H1 (cell line): ENCODE measurements at regions not wholly inside any gene's neighbourhood (a gene's known extent, or its start where the extent isn't known, plus 50 kb on each side); places are given as distances from the start of the nearest gene placed in this dataset.

ENCODE experiments used
- ATF3 ChIP-seq: IDR thresholded peaks from 2 replicates; pipeline ENCODE4 v1.6.1; 2011; ENCODE audit warnings: low read depth, mild to moderate bottlenecking, low read length; ENCODE audit not compliant: insufficient read depth
- CHD7 ChIP-seq: fragments of 300-600 bp; sonication (generic); IDR thresholded peaks from 2 replicates; pipeline ENCODE4 v1.7.1; 2012; ENCODE audit warnings: low read length, moderate library complexity, mild to moderate bottlenecking, inconsistent platforms; ENCODE audit not compliant: insufficient replicate concordance
- GABPA ChIP-seq: IDR thresholded peaks from 2 replicates; pipeline ENCODE4 v1.6.1; 2011; ENCODE audit warnings: mild to moderate bottlenecking, low read length, moderate library complexity, borderline replicate concordance; ENCODE audit not compliant: insufficient read depth
- MAFK ChIP-seq: IDR thresholded peaks from 2 replicates; pipeline ENCODE4 v1.6.1; 2012; ENCODE audit warnings: low read depth, mild to moderate bottlenecking, improper control_type of control experiment, low read length
- SIRT6 ChIP-seq: IDR thresholded peaks from one replicate; pipeline ENCODE4 v1.7.1; 2012; ENCODE audit warnings: low read length, inconsistent platforms
- SP4 ChIP-seq: IDR thresholded peaks from 2 replicates; pipeline ENCODE4 v1.6.1; 2012; ENCODE audit warnings: low read length, inconsistent platforms
- TAF1 ChIP-seq: IDR thresholded peaks from 2 replicates; pipeline ENCODE4 v1.6.1; 2011; ENCODE audit warnings: mild to moderate bottlenecking, low read depth, low read length
- USF2 ChIP-seq: IDR thresholded peaks from 2 replicates; pipeline ENCODE4 v1.6.1; 2011; ENCODE audit warnings: low read length, improper control_type of control experiment

GRCh38 chr21:15667010-15667409 is 62.8 kb upstream of the USP25 start (continued):
- TF ChIP-seq CHD7 = no peak
- no peak for TF ChIP-seq SIRT6
- TF ChIP-seq USF2 = no peak
- no peak for TF ChIP-seq ATF3
- no peak for TF ChIP-seq TAF1
- TF ChIP-seq GABPA = no peak
- no peak for TF ChIP-seq MAFK
- TF ChIP-seq SP4 = no peak
